ENCODE measurements at regions not wholly inside any gene's neighbourhood (a gene's known extent, or its start where the extent isn't known, plus 50 kb on each side); places are given as distances from the start of the nearest gene placed in this dataset.
A peak's percentile ranks its signal among the peaks of the same experiment; 100 is the strongest.

- Histone ChIP-seq H2AFZ (ENCODE audit: low read depth, low read length) (no peak overlapping the region), H3K79me2 (replicated peaks; ENCODE audit: insufficient read depth, low read length) (no peaks in the 10 kb centered on the region), H3K27ac (ENCODE audit: low read length) (no peak overlapping the region), H4K20me1 (ENCODE audit: insufficient read depth) (no peaks in the 10 kb centered on the region), H3K9me2 (ENCODE audit: insufficient read depth, low read length) (no peaks in the 10 kb centered on the region), H3K9me3 (ENCODE audit: low read length) (no peaks in the 10 kb centered on the region), H3K4me2 (ENCODE audit: low read length) (no peak overlapping the region), H3K4me3 (ENCODE audit: low read length) (no peak overlapping the region), H3K36me3 (ENCODE audit: insufficient read depth, low read length) (no peaks in the 10 kb centered on the region), H3K27me3 (ENCODE audit: insufficient read depth, low read depth, low read length) (no peaks in the 10 kb centered on the region), H3K9ac (ENCODE audit: low read length) (no peak overlapping the region), H3F3A (ENCODE audit: insufficient read depth, low read length, poor library complexity, severe bottlenecking) (no peaks in the 10 kb centered on the region)
- no peak for TF ChIP-seq EP300 (conservative IDR thresholded peaks at IDR 0.05; ENCODE audit: poor library complexity, severe bottlenecking)
- TF ChIP-seq SMC3 (conservative IDR thresholded peaks at IDR 0.05; ENCODE audit: poor library complexity) = no peak
- no peak for TF ChIP-seq CTCF (IDR thresholded peaks at IDR 0.05; ENCODE audit: poor library complexity, severe bottlenecking)
- TF ChIP-seq EZH2 (IDR thresholded peaks at IDR 0.05; ENCODE audit: borderline replicate concordance, insufficient read depth, low read length, poor library complexity, severe bottlenecking) = no peak
- TF ChIP-seq POLR2AphosphoS5 (IDR thresholded peaks at IDR 0.05) = no peak
- TF ChIP-seq RAD21 (conservative IDR thresholded peaks at IDR 0.05) = no peak
- TF ChIP-seq REST (IDR thresholded peaks at IDR 0.05; ENCODE audit: borderline replicate concordance) = no peak
- TF ChIP-seq MXI1 (conservative IDR thresholded peaks at IDR 0.05; ENCODE audit: poor library complexity, severe bottlenecking) = no peak
- no peak for TF ChIP-seq TAF1 (IDR thresholded peaks at IDR 0.05; ENCODE audit: low read depth)
These were observed 973.5 kb upstream of the GOT2 start for GRCh38 chr16:59707436-59708226.

GRCh38 chr16:59701963-59702930 is 968.1 kb upstream of the GOT2 start:
- Histone ChIP-seq H3K4me3 (ENCODE audit: low read length) (peak overlapping the region; percentile 0), H3K9me3 (ENCODE audit: low read length) (no peaks in the 10 kb centered on the region), H3K27me3 (ENCODE audit: insufficient read depth, low read depth, low read length) (no peaks in the 10 kb centered on the region), H2AFZ (ENCODE audit: low read depth, low read length) (no peak overlapping the region), H3K4me2 (ENCODE audit: low read length) (peak overlapping the region; percentile 0), H3F3A (ENCODE audit: insufficient read depth, low read length, poor library complexity, severe bottlenecking) (no peaks in the 10 kb centered on the region), H3K9me2 (ENCODE audit: insufficient read depth, low read length) (no peaks in the 10 kb centered on the region), H3K36me3 (ENCODE audit: insufficient read depth, low read length) (no peaks in the 10 kb centered on the region), H3K79me2 (replicated peaks; ENCODE audit: insufficient read depth, low read length) (no peaks in the 10 kb centered on the region), H3K9ac (ENCODE audit: low read length) (no peak overlapping the region), H4K20me1 (ENCODE audit: insufficient read depth) (no peaks in the 10 kb centered on the region), H3K27ac (ENCODE audit: low read length) (peak overlapping the region; percentile 1)
- TF ChIP-seq POLR2AphosphoS5 (IDR thresholded peaks at IDR 0.05) (peak; percentile 92), REST (IDR thresholded peaks at IDR 0.05; ENCODE audit: borderline replicate concordance) (peak; percentile 86), CTCF (IDR thresholded peaks at IDR 0.05; ENCODE audit: poor library complexity, severe bottlenecking) (no peak), EP300 (conservative IDR thresholded peaks at IDR 0.05; ENCODE audit: poor library complexity, severe bottlenecking) (peak; percentile 96)

Data from neural cell (in vitro differentiated cells).